HCT116 (cell line): ENCODE measurements at regions not wholly inside any gene's neighbourhood (a gene's known extent, or its start where the extent isn't known, plus 50 kb on each side); places are given as distances from the start of the nearest gene placed in this dataset.

Source experiments
- ATAC-seq: fragments of 200-7000 bp; cut with Tn5 transposase; 2 replicates; pipeline ENCODE4 v1.9.1; 2020; ENCODE audit warnings: mild to moderate bottlenecking, moderate library complexity
- BruUV-seq: library from RNA; stranded (reverse); fragments of 400-500 nt; replicated peaks from 2 replicates; lab custom pipeline; 2021; lab: Mats Ljungman, UMichigan
- CTCF ChIA-PET: fragments of 300-600 bp; sonication (Branson Sonifier 250); formaldehyde crosslinking; loops from one replicate; lab custom pipeline; 2021; ENCODE audit warnings: antibody characterized with exemption; lab: Charles Lee
- POLR2A ChIA-PET: fragments of 300-600, 350-600 bp; sonication (Branson Sonifier 250); formaldehyde crosslinking; loops from one replicate; lab custom pipeline; 2021; ENCODE audit warnings: antibody characterized with exemption; lab: Charles Lee
- RAD21 ChIA-PET, 2 experiments: fragments of 300-600 bp; sonication (Branson Sonifier 250); formaldehyde crosslinking; loops; one replicate each; lab custom pipeline; 2023; ENCODE audit warnings: low total read pairs in 2 of 2; ENCODE audit not compliant: uncharacterized antibody in 2 of 2, unreplicated experiment in 2 of 2, low non-redundant PET in 1 of 2; lab: Charles Lee
- DNase-seq: peaks from one replicate; pipeline ENCODE4 v3.0.0-alpha.2; 2010; ENCODE audit warnings: low read depth, low spot score
- H2AFZ ChIP-seq: fragments of 200-600 bp; shearing (Covaris generic), sonication (generic); 2 replicates; pipeline ENCODE4 v1.6.1; 2017; ENCODE audit warnings: low read depth, mixed run types, mixed read lengths, antibody characterized with exemption, low read length; ENCODE audit not compliant: poor library complexity, severe bottlenecking
- H3K27ac ChIP-seq: 2 replicates; pipeline ENCODE4 v1.5.1; 2012; ENCODE audit warnings: low read depth, low read length
- H3K27me3 ChIP-seq: fragments of 200-600 bp; sonication (generic); 2 replicates; pipeline ENCODE4 v1.6.1; 2016; ENCODE audit warnings: mixed run types, low read length, mixed read lengths; ENCODE audit not compliant: insufficient read depth
- H3K36me3 ChIP-seq, 2 experiments: fragments of 200-500 bp in 1 of 2; fragments of 200-600 bp in 1 of 2; sonication (Bioruptor generic) in 1 of 2; sonication (generic) in 1 of 2; 2 replicates each; pipeline versions ENCODE4 v1.5.1 to v1.6.1; 2014 to 2016; ENCODE audit warnings: low read length in 2 of 2, inconsistent platforms in 1 of 2, mixed read lengths in 1 of 2, mixed run types in 1 of 2; ENCODE audit not compliant: insufficient read depth in 2 of 2, control insufficient read depth in 1 of 2
- H3K4me1 ChIP-seq, 2 experiments: fragments of 200-600 bp in 1 of 2; sonication (generic) in 1 of 2; 2 replicates each; pipeline versions ENCODE4 v1.5.1 to v1.6.1; 2012 to 2017; ENCODE audit warnings: low read length in 2 of 2, inconsistent platforms in 1 of 2, mild to moderate bottlenecking in 1 of 2, mixed read lengths in 1 of 2, mixed run types in 1 of 2, moderate library complexity in 1 of 2; ENCODE audit not compliant: insufficient read depth in 2 of 2, control insufficient read depth in 1 of 2
- H3K4me2 ChIP-seq: fragments of 200-600 bp; sonication (generic); 2 replicates; pipeline ENCODE4 v1.6.1; 2017; ENCODE audit warnings: mixed run types, low read length, mixed read lengths
- H3K4me3 ChIP-seq, 2 experiments: fragments of 200-600 bp in 1 of 2; sonication (generic) in 1 of 2; replicated peaks in 1 of 2; 2 replicates each; pipeline ENCODE4 v1.5.1; 2011 to 2016; ENCODE audit warnings: low read length in 2 of 2, control low read depth in 1 of 2, low read depth in 1 of 2, mild to moderate bottlenecking in 1 of 2, mixed read lengths in 1 of 2, mixed run types in 1 of 2
- H3K79me2 ChIP-seq: fragments of 200-600 bp; sonication (generic); 2 replicates; pipeline ENCODE4 v1.6.1; 2017; ENCODE audit warnings: mild to moderate bottlenecking, mixed run types, low read length, moderate library complexity, mixed read lengths; ENCODE audit not compliant: insufficient read depth
- H3K9ac ChIP-seq: fragments of 200-600 bp; sonication (generic); 2 replicates; pipeline ENCODE4 v1.6.1; 2016; ENCODE audit warnings: low read length, mixed read lengths
- H3K9me2 ChIP-seq: fragments of 200-600 bp; sonication (generic), shearing (Covaris generic); 2 replicates; pipeline ENCODE4 v1.6.1; 2017; ENCODE audit warnings: mixed run types, mild to moderate bottlenecking, moderate library complexity; ENCODE audit not compliant: insufficient read depth
- H3K9me3 ChIP-seq, 2 experiments: fragments of 200-500 bp in 1 of 2; fragments of 200-600 bp in 1 of 2; sonication (Bioruptor generic) in 1 of 2; sonication (generic) in 1 of 2; 2 replicates each; pipeline ENCODE4 v1.6.1; 2014 to 2017; ENCODE audit warnings: low read length in 2 of 2, mixed read lengths in 2 of 2, inconsistent platforms in 1 of 2, low read depth in 1 of 2, mild to moderate bottlenecking in 1 of 2, mixed run types in 1 of 2, moderate library complexity in 1 of 2; ENCODE audit not compliant: control insufficient read depth in 1 of 2, insufficient read depth in 1 of 2
- H4K20me1 ChIP-seq: fragments of 200-600 bp; sonication (generic), shearing (Covaris generic); 2 replicates; pipeline ENCODE4 v1.6.1; 2017; ENCODE audit warnings: mixed run types, mild to moderate bottlenecking, moderate library complexity; ENCODE audit not compliant: insufficient read depth
- CBX3 ChIP-seq: IDR thresholded peaks from 2 replicates; pipeline ENCODE4 v1.6.1; 2012; ENCODE audit warnings: low read depth
- CEBPB ChIP-seq: IDR thresholded peaks from 2 replicates; pipeline ENCODE4 v1.6.1; 2012; ENCODE audit warnings: low read depth
- EZH2phosphoT487 ChIP-seq: fragments of 200-600 bp; IDR thresholded peaks from 2 replicates; pipeline ENCODE4 v1.6.1; 2018; ENCODE audit warnings: antibody characterized with exemption, borderline replicate concordance
- FOSL1 ChIP-seq: IDR thresholded peaks from 2 replicates; pipeline ENCODE4 v1.6.1; 2012; ENCODE audit warnings: low read depth
- JUND ChIP-seq: IDR thresholded peaks from 2 replicates; pipeline ENCODE4 v1.6.1; 2012
- POLR2A ChIP-seq: IDR thresholded peaks from 2 replicates; pipeline ENCODE4 v1.7.0; 2011; ENCODE audit warnings: borderline replicate concordance; ENCODE audit not compliant: insufficient read depth, insufficient read length; ENCODE audit errors: extremely low read depth
- POLR2AphosphoS5 ChIP-seq: IDR thresholded peaks from 2 replicates; pipeline ENCODE4 v1.6.1; 2011; ENCODE audit warnings: mild to moderate bottlenecking, low read depth, low read length, moderate library complexity
- RAD21 ChIP-seq: IDR thresholded peaks from 2 replicates; pipeline ENCODE4 v1.6.1; 2012; ENCODE audit warnings: low read depth, mild to moderate bottlenecking
- SP1 ChIP-seq: IDR thresholded peaks from 2 replicates; pipeline ENCODE4 v1.6.1; 2012; ENCODE audit warnings: low read depth
- TCF7L2 ChIP-seq: IDR thresholded peaks from 2 replicates; pipeline ENCODE4 v1.7.0; 2011; ENCODE audit warnings: borderline replicate concordance, inconsistent platforms; ENCODE audit not compliant: insufficient read depth, insufficient read length; ENCODE audit errors: extremely low read depth
- YY1 ChIP-seq: IDR thresholded peaks from 2 replicates; pipeline ENCODE4 v1.6.1; 2011; ENCODE audit warnings: low read length, low read depth, moderate library complexity, mild to moderate bottlenecking; ENCODE audit not compliant: insufficient replicate concordance; ENCODE audit errors: extremely low read depth
- ZBTB33 ChIP-seq: IDR thresholded peaks from 2 replicates; pipeline ENCODE4 v1.6.1; 2011; ENCODE audit warnings: mild to moderate bottlenecking, low read length, moderate library complexity; ENCODE audit not compliant: insufficient replicate concordance; ENCODE audit errors: extremely low read depth
- ZFX ChIP-seq: fragments of 450-650 bp; IDR thresholded peaks from 2 replicates; pipeline ENCODE4 v1.6.1; 2017
- intact Hi-C: fragments of 100-400 bp; cut with micrococcal nuclease; formaldehyde crosslinking; loops from 2 replicates; pipeline ENCODE4 v1.10.0; 2022

- DNase-seq (no peak), ATAC-seq (no peak)
- H3K79me2 ChIP-seq = no peaks in the 10 kb centered on the region
- H3K9me3 ChIP-seq = peaks cover 4 to 44% of the 10 kb centered on the region in 2 experiments; a peak in 3 of 4 replicates
- H3K9ac ChIP-seq = no peak overlapping the region
- no peak for TF ChIP-seq TCF7L2
- no peak for TF ChIP-seq SP1
- no peak for TF ChIP-seq JUND
- no peak for TF ChIP-seq EZH2phosphoT487
- no peak for TF ChIP-seq CBX3
- no peak for TF ChIP-seq FOSL1
- no peak for TF ChIP-seq RAD21
- TF ChIP-seq ZFX = no peak
- TF ChIP-seq POLR2A = no peak
- no peak for TF ChIP-seq POLR2AphosphoS5
- no peak for TF ChIP-seq YY1
- TF ChIP-seq CEBPB = no peak
- no peak for TF ChIP-seq ZBTB33
- RAD21 ChIA-PET = no interaction called here
- H3K4me2 ChIP-seq = no peak overlapping the region
- H4K20me1 ChIP-seq = no peaks in the 10 kb centered on the region
- intact Hi-C loops = no loop called here
- H3K4me1 ChIP-seq = no peaks in the 10 kb centered on the region
- no peaks in the 10 kb centered on the region for H3K36me3 ChIP-seq
- no TSS peak for BruUV-seq
- CTCF ChIA-PET = no interaction called here
- POLR2A ChIA-PET = no interaction called here
- H3K27me3 ChIP-seq = no peaks in the 10 kb centered on the region
- H3K4me3 ChIP-seq = no peak overlapping the region
- H3K27ac ChIP-seq = no peak overlapping the region
- no peak overlapping the region for H2AFZ ChIP-seq
- no peaks in the 10 kb centered on the region for H3K9me2 ChIP-seq
Observed at GRCh38 chr3:78176869-78177268, 1137.0 kb downstream of the ROBO2 start.
